ENCODE measurements at regions not wholly inside any gene's neighbourhood (a gene's known extent, or its start where the extent isn't known, plus 50 kb on each side); places are given as distances from the start of the nearest gene placed in this dataset.

GRCh38 chr4:32470087-32470585 is 1750.0 kb downstream of the PCDH7 start:
- Histone ChIP-seq H3K9me3 (ENCODE audit: control insufficient read depth, insufficient read depth, low read length) (peaks cover 2% of the 10 kb centered on the region), H3K4me3 (ENCODE audit: low read length) (no peak overlapping the region), H3K27ac (ENCODE audit: low read length) (no peak overlapping the region), H3K4me1 (ENCODE audit: control insufficient read depth, insufficient read depth, low read length) (no peaks in the 10 kb centered on the region), H3K27me3 (ENCODE audit: control insufficient read depth, insufficient read depth, low read length) (no peaks in the 10 kb centered on the region), H3K36me3 (ENCODE audit: control insufficient read depth, insufficient read depth, low read length) (no peaks in the 10 kb centered on the region)
- Mint-ChIP-seq H3K4me3 (no peak overlapping the region), H3K27ac (no peak overlapping the region), H3K27me3 (ENCODE audit: low read depth in 2 of 2) (no peaks in the 10 kb centered on the region), H3K9me3 (peaks cover 0 to 11% of the 10 kb centered on the region in 2 donors), H3K36me3 (no peaks in the 10 kb centered on the region), H3K4me1 (no peaks in the 10 kb centered on the region)
- no peak for ATAC-seq
- no peak for TF ChIP-seq CTCF (IDR thresholded peaks at IDR 0.05)
- intact Hi-C loops (cut with micrococcal nuclease), result no loop called here
- WGBS (ENCODE audit: insufficient coverage), result no CpG with 5 or more reads among the region's 1 CpG
- no peak for DNase-seq

GRCh38 chr4:32472918-32473317 is 1752.7 kb downstream of the PCDH7 start:
- H3K27me3 ChIP-seq (ENCODE audit: control insufficient read depth, insufficient read depth, low read length), result no peaks in the 10 kb centered on the region
- H3K4me1 Mint-ChIP-seq, result no peaks in the 10 kb centered on the region
- H3K4me3 ChIP-seq (ENCODE audit: low read length), result no peak overlapping the region
- no peaks in the 10 kb centered on the region for H3K36me3 ChIP-seq (ENCODE audit: control insufficient read depth, insufficient read depth, low read length)
- no peak for TF ChIP-seq CTCF (IDR thresholded peaks at IDR 0.05)
- no peaks in the 10 kb centered on the region for H3K27me3 Mint-ChIP-seq (ENCODE audit: low read depth in 2 of 2)
- intact Hi-C loops (cut with micrococcal nuclease), result no loop called here
- ATAC-seq (no peak), DNase-seq (no peak)
- no peaks in the 10 kb centered on the region for H3K36me3 Mint-ChIP-seq
- H3K4me1 ChIP-seq (ENCODE audit: control insufficient read depth, insufficient read depth, low read length), result no peaks in the 10 kb centered on the region
- H3K9me3 Mint-ChIP-seq, result peaks cover 0 to 16% of the 10 kb centered on the region in 2 donors
- H3K27ac ChIP-seq (ENCODE audit: low read length), result no peak overlapping the region
- 55% methylated on average over 2 of the region's 2 CpGs for WGBS (ENCODE audit: insufficient coverage)
- H3K27ac Mint-ChIP-seq, result no peak overlapping the region
- peaks cover 2% of the 10 kb centered on the region for H3K9me3 ChIP-seq (ENCODE audit: control insufficient read depth, insufficient read depth, low read length)
- H3K4me3 Mint-ChIP-seq, result no peak overlapping the region

GRCh38 chr4:32475710-32476109 is 1755.5 kb downstream of the PCDH7 start:
- peaks cover 2% of the 10 kb centered on the region for H3K9me3 ChIP-seq (ENCODE audit: control insufficient read depth, insufficient read depth, low read length)
- intact Hi-C loops (cut with micrococcal nuclease), result no loop called here
- Mint-ChIP-seq H3K36me3 (peaks cover 5% of the 10 kb centered on the region), H3K27me3 (ENCODE audit: low read depth in 2 of 2) (no peaks in the 10 kb centered on the region), H3K4me1 (no peaks in the 10 kb centered on the region), H3K27ac (no peak overlapping the region), H3K9me3 (peaks cover 0 to 16% of the 10 kb centered on the region in 2 donors), H3K4me3 (no peak overlapping the region)
- ATAC-seq (no peak), DNase-seq (no peak)
- WGBS (ENCODE audit: insufficient coverage), result 93% methylated on average over 7 of the region's 7 CpGs
- no peaks in the 10 kb centered on the region for H3K27me3 ChIP-seq (ENCODE audit: control insufficient read depth, insufficient read depth, low read length)
- H3K36me3 ChIP-seq (ENCODE audit: control insufficient read depth, insufficient read depth, low read length), result no peaks in the 10 kb centered on the region
- H3K27ac ChIP-seq (ENCODE audit: low read length), result no peak overlapping the region
- no peak overlapping the region for H3K4me3 ChIP-seq (ENCODE audit: low read length)
- H3K4me1 ChIP-seq (ENCODE audit: control insufficient read depth, insufficient read depth, low read length), result no peaks in the 10 kb centered on the region
- no peak for TF ChIP-seq CTCF (IDR thresholded peaks at IDR 0.05)

GRCh38 chr4:32477518-32477917 is 1757.3 kb downstream of the PCDH7 start:
- Mint-ChIP-seq H3K4me1 (no peaks in the 10 kb centered on the region), H3K27me3 (ENCODE audit: low read depth in 2 of 2) (no peaks in the 10 kb centered on the region), H3K27ac (no peak overlapping the region), H3K9me3 (peaks cover 0 to 13% of the 10 kb centered on the region in 2 donors), H3K36me3 (peaks cover 5% of the 10 kb centered on the region), H3K4me3 (no peak overlapping the region)
- ATAC-seq (no peak), DNase-seq (no peak)
- no peaks in the 10 kb centered on the region for H3K36me3 ChIP-seq (ENCODE audit: control insufficient read depth, insufficient read depth, low read length)
- peaks cover 2% of the 10 kb centered on the region for H3K9me3 ChIP-seq (ENCODE audit: control insufficient read depth, insufficient read depth, low read length)
- intact Hi-C loops (cut with micrococcal nuclease), result no loop called here
- no peak overlapping the region for H3K27ac ChIP-seq (ENCODE audit: low read length)
- H3K4me3 ChIP-seq (ENCODE audit: low read length), result no peak overlapping the region
- no peaks in the 10 kb centered on the region for H3K27me3 ChIP-seq (ENCODE audit: control insufficient read depth, insufficient read depth, low read length)
- H3K4me1 ChIP-seq (ENCODE audit: control insufficient read depth, insufficient read depth, low read length), result no peaks in the 10 kb centered on the region
- TF ChIP-seq CTCF (IDR thresholded peaks at IDR 0.05), result no peak
- WGBS (ENCODE audit: insufficient coverage), result 43% methylated on average over 1 of the region's 2 CpGs

Measured in natural killer cell (primary cell).